ENCODE measurements at regions not wholly inside any gene's neighbourhood (a gene's known extent, or its start where the extent isn't known, plus 50 kb on each side); places are given as distances from the start of the nearest gene placed in this dataset.
A peak's percentile ranks its signal among the peaks of the same experiment; 100 is the strongest.

- no peak for DNase-seq
Observed at GRCh38 chr2:195498839-195499490, 158.1 kb upstream of the SLC39A10 start.

GRCh38 chr2:195498176-195498575, 158.8 kb upstream of the SLC39A10 start:
- DNase-seq, result peak in 2 of 56 donors; percentile 7 to 18

GRCh38 chr2:195496991-195497390, 160.0 kb upstream of the SLC39A10 start:
- no peak for DNase-seq

GRCh38 chr2:195495966-195496365, 161.1 kb upstream of the SLC39A10 start:
- no peak for DNase-seq

GRCh38 chr2:195495351-195495750, 161.7 kb upstream of the SLC39A10 start:
- no peak for DNase-seq

GRCh38 chr2:195494451-195494850, 162.6 kb upstream of the SLC39A10 start:
- no peak for DNase-seq

- DNase-seq, result no peak
Observed at GRCh38 chr2:195493416-195493815, 163.6 kb upstream of the SLC39A10 start.

- DNase-seq, result no peak
Observed at GRCh38 chr2:195490319-195490718, 166.7 kb upstream of the SLC39A10 start.

- DNase-seq, result no peak
Observed at GRCh38 chr2:195489101-195489500, 167.9 kb upstream of the SLC39A10 start.

GRCh38 chr2:195488567-195488966, 168.5 kb upstream of the SLC39A10 start:
- no peak for DNase-seq

GRCh38 chr2:195486987-195487644, 169.9 kb upstream of the SLC39A10 start:
- peak in 5 of 56 donors; percentile 2 to 19 (median 6) for DNase-seq

GRCh38 chr2:195486520-195486919, 170.5 kb upstream of the SLC39A10 start:
- no peak for DNase-seq

GRCh38 chr2:195482010-195482409, 175.0 kb upstream of the SLC39A10 start:
- DNase-seq, result no peak

GRCh38 chr2:195480121-195480520, 176.9 kb upstream of the SLC39A10 start:
- DNase-seq, result no peak

GRCh38 chr2:195479407-195479806, 177.6 kb upstream of the SLC39A10 start:
- no peak for DNase-seq

GRCh38 chr2:195477996-195478382, 179.0 kb upstream of the SLC39A10 start:
- no peak for DNase-seq

GRCh38 chr2:195477248-195477995, 179.6 kb upstream of the SLC39A10 start:
- DNase-seq, result no peak

- DNase-seq, result no peak
Observed at GRCh38 chr2:195475336-195475735, 181.7 kb upstream of the SLC39A10 start.

- DNase-seq, result no peak
Observed at GRCh38 chr2:195473862-195474261, 183.2 kb upstream of the SLC39A10 start.

- no peak for DNase-seq
Observed at GRCh38 chr2:195472501-195473234, 184.4 kb upstream of the SLC39A10 start.

- DNase-seq, result no peak
Observed at GRCh38 chr2:195471807-195472206, 185.2 kb upstream of the SLC39A10 start.

GRCh38 chr2:195471163-195471562, 185.9 kb upstream of the SLC39A10 start:
- no peak for DNase-seq

Measured in nucleus accumbens (tissue), 56 donors.